ENCODE measurements at regions not wholly inside any gene's neighbourhood (a gene's known extent, or its start where the extent isn't known, plus 50 kb on each side); places are given as distances from the start of the nearest gene placed in this dataset.

DNA sequence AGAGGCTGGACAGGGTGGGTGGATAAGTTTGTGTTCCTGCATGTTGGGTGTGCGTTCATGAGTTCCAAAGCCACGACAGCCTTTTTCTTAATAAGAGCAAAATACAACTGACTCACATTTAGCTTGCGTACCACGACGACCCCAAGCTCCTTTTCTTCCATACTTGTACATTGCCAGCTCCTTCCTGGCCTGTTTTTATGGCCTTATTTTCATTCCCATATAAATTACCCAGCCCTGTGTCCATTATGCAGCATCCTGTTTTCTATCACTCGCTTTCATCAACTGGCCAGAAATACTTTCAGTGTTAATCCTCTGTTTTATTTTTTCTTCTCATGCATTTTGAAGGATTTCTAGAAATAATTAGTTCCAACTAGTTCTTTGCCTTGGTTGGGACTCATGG lies 499.1 kb downstream of the FOXO1 start:
- Histone ChIP-seq H3K4me1 (peaks cover 13% of the 10 kb centered on the region), H3K27ac (no peak overlapping the region), H3K27me3 (no peaks in the 10 kb centered on the region), H3K9me3 (no peaks in the 10 kb centered on the region), H3K36me3 (ENCODE audit: low read depth, missing control alignments) (no peaks in the 10 kb centered on the region), H3K4me3 (no peak overlapping the region)
- no peak for DNase-seq
- 93 to 95% methylated on average over 6 of the region's 6 CpGs for WGBS, 2 donors
- TF ChIP-seq CTCF (IDR thresholded peaks at IDR 0.05): no peak
- TF ChIP-seq POLR2A (IDR thresholded peaks at IDR 0.05): no peak
- intact Hi-C loops (cut with DNase I; ENCODE audit: low total_unique reads): no loop called here

DNA sequence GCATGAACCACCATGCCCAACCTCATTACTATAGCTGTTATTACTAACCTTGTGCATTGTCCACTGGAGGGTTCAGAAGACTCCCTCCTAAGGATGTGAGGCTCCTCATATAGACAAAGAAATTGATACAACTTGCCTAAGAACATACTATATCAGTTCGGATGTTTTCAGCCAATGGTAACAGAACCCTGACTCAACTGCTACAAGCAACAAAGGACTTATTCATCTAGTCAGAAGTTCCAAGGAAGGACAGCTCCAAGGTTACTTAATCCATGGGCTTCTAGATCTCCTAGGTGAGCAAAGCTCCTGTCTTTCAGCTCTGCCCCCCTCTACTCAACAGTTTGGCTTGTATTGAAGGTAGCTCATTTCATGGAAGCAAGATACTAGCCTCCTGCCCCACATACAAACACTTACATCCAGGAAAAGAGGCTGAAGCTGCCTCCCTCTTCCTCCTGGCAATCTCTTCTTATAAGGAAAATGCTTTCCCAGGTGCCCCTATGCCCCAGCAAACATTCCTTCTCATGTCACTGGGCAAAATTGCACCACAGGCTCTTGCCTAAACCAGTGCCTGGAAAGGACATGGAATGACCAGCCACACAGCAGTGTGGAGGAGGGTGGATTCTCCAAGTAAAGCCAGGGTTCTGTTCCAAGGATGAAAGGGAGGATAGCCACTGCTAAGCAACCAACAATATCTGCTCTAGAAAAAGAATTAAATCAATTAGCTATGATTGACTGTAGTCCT lies 497.8 kb downstream of the FOXO1 start:
- 67 to 73% methylated on average over 1 of the region's 1 CpG for WGBS, 2 donors
- H3K27ac ChIP-seq: peak overlapping the region; percentile 26 to 53
- no peaks in the 10 kb centered on the region for H3K9me3 ChIP-seq

DNA sequence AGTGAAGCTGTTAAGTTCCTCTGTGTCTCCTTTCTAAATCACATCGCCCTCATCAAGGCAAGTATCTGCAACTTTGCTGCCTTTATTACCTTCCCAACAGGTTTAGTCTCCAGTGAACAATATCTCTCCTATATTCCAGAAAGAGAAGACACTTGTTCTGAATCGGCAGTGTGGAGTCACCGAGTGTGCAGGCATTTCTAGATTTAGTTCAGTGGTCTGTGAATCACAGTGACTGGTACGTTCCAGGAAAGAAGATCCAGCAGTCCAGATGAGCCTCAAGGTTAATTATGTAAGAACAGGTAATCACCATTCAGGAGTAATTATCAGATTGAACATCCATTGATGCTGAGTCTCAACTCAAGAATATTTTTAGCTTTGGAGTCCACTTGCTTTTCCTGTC lies 497.0 kb downstream of the FOXO1 start:
- no peak for TF ChIP-seq POLR2A (IDR thresholded peaks at IDR 0.05)
- Histone ChIP-seq H3K4me1 (peaks cover 19% of the 10 kb centered on the region), H3K27ac (peak overlapping the region; percentile 20 to 53), H3K9me3 (no peaks in the 10 kb centered on the region), H3K36me3 (ENCODE audit: low read depth, missing control alignments) (no peaks in the 10 kb centered on the region), H3K27me3 (no peaks in the 10 kb centered on the region), H3K4me3 (no peak overlapping the region)
- intact Hi-C loops (cut with DNase I; ENCODE audit: low total_unique reads): no loop called here
- DNase-seq: no peak
- WGBS, 2 donors: 78 to 89% methylated on average over 4 of the region's 4 CpGs

More for the DNA sequence above, 497.8 kb downstream of the FOXO1 start:
- H3K4me3 ChIP-seq: no peak overlapping the region
- H3K4me1 ChIP-seq: peaks cover 19% of the 10 kb centered on the region
- no peaks in the 10 kb centered on the region for H3K36me3 ChIP-seq (ENCODE audit: low read depth, missing control alignments)
- TF ChIP-seq POLR2A (IDR thresholded peaks at IDR 0.05) (no peak), CTCF (IDR thresholded peaks at IDR 0.05) (no peak)
- H3K27me3 ChIP-seq: no peaks in the 10 kb centered on the region
- no peak for DNase-seq
- intact Hi-C loops (cut with DNase I; ENCODE audit: low total_unique reads): no loop called here

DNA sequence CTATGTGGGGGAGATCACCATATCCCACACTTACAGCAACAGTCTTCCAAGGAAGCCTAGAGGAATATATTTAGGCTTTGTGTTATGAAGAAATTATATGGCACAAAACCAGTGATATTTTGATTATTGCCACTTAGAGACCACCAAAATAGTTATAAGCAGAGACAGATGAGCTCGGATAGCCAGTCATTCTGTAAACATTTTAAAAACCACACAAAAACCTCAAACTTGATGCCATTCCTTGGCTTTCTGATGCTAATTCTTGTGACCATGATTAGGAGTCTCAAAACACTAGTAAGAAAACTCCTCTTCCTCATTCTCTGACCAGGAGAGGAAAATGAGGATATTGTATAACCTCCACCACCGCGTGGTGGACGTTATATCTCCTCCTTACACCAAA lies 496.4 kb downstream of the FOXO1 start:
- DNase-seq: no peak
- TF ChIP-seq CTCF (IDR thresholded peaks at IDR 0.05) (no peak), POLR2A (IDR thresholded peaks at IDR 0.05) (no peak)
- no peaks in the 10 kb centered on the region for H3K9me3 ChIP-seq
- no peaks in the 10 kb centered on the region for H3K36me3 ChIP-seq (ENCODE audit: low read depth, missing control alignments)
- H3K4me3 ChIP-seq: no peak overlapping the region
- H3K27ac ChIP-seq: peak overlapping the region; percentile 8 to 53
- no peaks in the 10 kb centered on the region for H3K27me3 ChIP-seq
- peaks cover 19% of the 10 kb centered on the region for H3K4me1 ChIP-seq
- intact Hi-C loops (cut with DNase I; ENCODE audit: low total_unique reads): no loop called here
- WGBS, 2 donors: 88% methylated on average over 4 of the region's 4 CpGs

GRCh38 chr13:40170982-40171381 lies 495.5 kb downstream of the FOXO1 start:
- no peak for TF ChIP-seq POLR2A (IDR thresholded peaks at IDR 0.05)
- no peak for TF ChIP-seq CTCF (IDR thresholded peaks at IDR 0.05)
- 96 to 97% methylated on average over 3 of the region's 3 CpGs for WGBS, 2 donors
- no peak for DNase-seq
- intact Hi-C loops (cut with DNase I; ENCODE audit: low total_unique reads): no loop called here
- Histone ChIP-seq H3K36me3 (ENCODE audit: low read depth, missing control alignments) (no peaks in the 10 kb centered on the region), H3K27ac (no peak overlapping the region), H3K9me3 (no peaks in the 10 kb centered on the region), H3K4me3 (no peak overlapping the region), H3K4me1 (peaks cover 19% of the 10 kb centered on the region), H3K27me3 (no peaks in the 10 kb centered on the region)
